Hematopoietic multipotent progenitor cell treated with erythropoietin and hydrocortisone succinate and interleukin-3 and kit ligand, for 15 days (in vitro differentiated cells): ENCODE measurements at regions not wholly inside any gene's neighbourhood (a gene's known extent, or its start where the extent isn't known, plus 50 kb on each side); places are given as distances from the start of the nearest gene placed in this dataset.
"Not testable (repeated sequence)": the region's sequence is repeated elsewhere in the genome, so short reads cannot be mapped to it uniquely, and the experiment has no call there.

Experiments used
- DNase-seq: peaks from one replicate; pipeline ENCODE4 v3.0.0-alpha.2; 2015; ENCODE audit warnings: low spot score

- no peak for DNase-seq
Observed at GRCh38 chr7:125119559-125120115, 190.0 kb upstream of the POT1 start.

GRCh38 chr7:125118444-125118843 is 188.8 kb upstream of the POT1 start:
- DNase-seq, result no peak

DNA sequence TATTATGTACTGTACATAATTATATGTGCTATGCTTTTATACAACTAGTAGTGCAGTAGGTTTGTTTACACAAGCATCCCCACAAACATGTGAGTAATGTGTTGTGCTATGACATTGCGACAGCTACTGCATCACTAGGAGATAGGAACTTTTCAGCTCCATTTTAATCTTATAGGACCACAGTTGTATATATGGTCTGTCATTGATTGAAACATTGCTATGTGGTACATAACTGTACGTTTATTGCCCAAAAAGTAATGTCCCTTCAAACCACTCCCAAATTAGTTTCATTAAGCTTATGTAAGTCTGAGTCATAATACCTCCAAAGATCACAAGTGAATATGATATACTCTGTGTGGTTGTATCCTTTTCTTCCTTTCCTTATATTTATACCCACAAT is 183.2 kb upstream of the POT1 start:
- no peak for DNase-seq

- DNase-seq, result no peak
Observed at GRCh38 chr7:125099519-125099918, 169.9 kb upstream of the POT1 start.

DNA sequence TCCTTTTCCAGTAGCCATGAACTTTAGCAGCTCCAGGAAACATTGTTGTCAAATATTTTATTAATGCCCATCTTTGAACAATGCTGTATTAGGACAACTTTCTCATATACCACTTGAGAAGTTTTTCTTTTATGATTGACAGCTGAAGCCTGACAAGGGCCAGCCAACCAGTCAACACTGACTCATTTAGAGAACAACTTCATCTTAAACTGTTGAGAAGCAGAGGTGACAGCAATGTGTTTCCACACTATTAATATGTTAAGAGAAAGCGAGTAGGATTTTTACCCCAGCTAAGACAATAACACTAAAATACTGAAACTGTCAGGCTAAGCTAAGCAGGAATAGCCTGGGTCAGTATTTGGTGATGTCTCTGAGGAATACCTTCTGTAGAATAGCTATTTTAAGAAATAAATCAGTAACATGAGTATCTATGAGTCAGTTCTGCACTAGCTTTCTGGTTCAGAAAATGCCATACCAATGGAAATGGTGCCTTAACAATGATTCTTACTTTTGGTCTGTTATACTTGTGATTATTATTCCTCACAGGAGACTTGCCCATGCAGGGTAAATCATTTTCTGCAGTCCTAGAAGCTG is 168.8 kb upstream of the POT1 start:
- DNase-seq, result no peak

- DNase-seq, result no peak
Observed at GRCh38 chr7:125090596-125090995, 161.0 kb upstream of the POT1 start.

GRCh38 chr7:125089171-125089570 is 159.5 kb upstream of the POT1 start:
- DNase-seq, result no peak

DNA sequence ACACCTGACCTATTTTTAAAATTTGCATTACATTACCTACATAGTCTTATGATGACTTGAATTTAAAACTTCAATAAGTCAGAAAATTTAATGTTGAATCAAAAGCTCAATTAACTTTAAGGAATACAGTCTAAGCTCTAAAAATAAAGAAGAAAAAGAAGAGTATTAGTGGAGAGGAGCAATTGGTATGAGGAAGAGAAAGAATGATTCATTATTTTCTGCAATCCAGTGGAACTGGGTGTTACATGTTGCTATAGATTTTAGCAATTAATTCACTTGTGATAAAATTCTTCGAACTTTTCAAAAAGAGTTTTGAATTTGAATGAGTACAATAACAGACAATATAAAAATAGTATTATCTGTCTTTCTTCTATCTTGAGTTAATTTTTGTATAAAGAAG is 158.9 kb upstream of the POT1 start:
- DNase-seq, result no peak

DNA sequence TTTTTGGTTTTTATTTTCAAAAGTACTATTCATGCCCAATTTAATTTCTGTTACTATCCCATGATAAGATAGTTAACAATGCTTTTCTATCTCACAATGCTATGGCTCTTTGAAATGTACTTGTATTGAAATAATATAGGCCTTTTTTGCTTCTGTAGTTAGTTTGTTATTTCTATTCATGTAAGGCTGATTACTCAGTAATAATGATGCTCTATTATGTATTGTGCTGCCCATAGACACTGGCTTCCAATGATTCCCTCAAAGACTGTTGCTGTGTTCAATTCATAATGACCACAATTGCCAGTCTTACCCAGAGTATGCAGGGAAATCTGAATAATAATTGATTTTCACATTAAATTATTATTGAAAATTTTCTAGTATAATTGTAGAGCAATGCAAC is 155.5 kb upstream of the POT1 start:
- DNase-seq, result no peak

GRCh38 chr7:125084196-125084595 is 154.6 kb upstream of the POT1 start:
- no peak for DNase-seq

- no peak for DNase-seq
Observed at GRCh38 chr7:125074141-125074540, 144.5 kb upstream of the POT1 start.

DNA sequence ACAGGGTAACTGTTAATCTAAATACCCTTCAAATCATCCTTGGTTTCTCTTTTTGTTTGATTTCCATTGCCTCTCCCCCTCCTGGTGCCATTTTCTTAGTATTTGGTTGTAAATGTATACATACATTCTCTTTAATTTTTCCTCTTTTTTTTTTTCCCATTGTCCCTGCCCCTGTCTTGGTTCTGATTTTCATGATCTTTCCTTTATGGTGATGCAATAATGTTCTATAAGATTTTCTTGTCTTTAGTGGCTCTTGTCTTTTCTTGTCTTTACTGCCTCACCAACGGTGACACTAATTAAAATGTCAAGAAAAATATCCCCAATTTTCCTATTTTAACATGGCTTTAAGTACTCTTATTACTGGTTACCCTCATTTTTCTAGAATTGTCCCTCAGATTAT is 135.9 kb upstream of the POT1 start:
- no peak for DNase-seq

DNA sequence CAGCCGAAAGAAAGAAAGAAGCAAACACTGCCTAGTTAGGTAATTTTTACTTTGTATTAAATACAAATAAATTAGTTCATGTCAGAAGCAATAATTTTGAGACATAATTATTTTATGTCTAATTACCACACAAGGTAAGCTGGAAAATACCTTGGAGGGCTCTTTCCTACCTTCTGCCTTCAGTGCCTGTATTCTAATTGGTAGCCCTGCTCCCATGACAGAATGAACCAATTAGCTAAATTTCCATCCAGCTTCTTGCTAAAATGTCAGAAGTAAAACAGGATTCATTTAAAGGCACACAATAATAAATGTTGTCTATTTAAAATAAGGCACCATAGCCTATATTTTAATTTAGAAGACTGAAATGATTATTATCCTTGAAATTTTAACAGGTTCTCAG is 135.4 kb upstream of the POT1 start:
- DNase-seq, result no peak

- DNase-seq, result no peak
Observed at GRCh38 chr7:125061776-125062397, 132.3 kb upstream of the POT1 start.

- not testable (repeated sequence) for DNase-seq
Observed at GRCh38 chr7:125061083-125061745, 131.6 kb upstream of the POT1 start.

- no peak for DNase-seq
Observed at GRCh38 chr7:125059861-125060456, 130.3 kb upstream of the POT1 start.

DNA sequence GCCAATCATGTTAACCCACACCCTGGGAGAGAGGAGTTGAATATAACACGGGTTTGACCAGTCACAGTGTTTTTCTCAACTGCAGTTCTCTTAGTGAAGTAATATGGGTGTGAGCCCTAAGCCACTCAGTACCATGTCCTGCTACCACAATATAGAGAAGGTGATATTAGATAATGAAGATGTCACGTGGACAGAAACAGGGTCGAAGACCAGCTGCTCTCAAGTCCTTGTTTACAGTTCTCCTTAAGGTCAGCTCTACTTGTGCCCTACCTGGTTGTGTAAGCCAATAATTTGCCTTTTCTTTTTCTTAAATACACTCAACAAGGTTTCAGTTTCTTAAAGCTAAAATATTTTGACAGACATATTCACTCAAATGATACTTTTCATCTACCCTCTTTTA is 128.3 kb upstream of the POT1 start:
- DNase-seq, result no peak

DNA sequence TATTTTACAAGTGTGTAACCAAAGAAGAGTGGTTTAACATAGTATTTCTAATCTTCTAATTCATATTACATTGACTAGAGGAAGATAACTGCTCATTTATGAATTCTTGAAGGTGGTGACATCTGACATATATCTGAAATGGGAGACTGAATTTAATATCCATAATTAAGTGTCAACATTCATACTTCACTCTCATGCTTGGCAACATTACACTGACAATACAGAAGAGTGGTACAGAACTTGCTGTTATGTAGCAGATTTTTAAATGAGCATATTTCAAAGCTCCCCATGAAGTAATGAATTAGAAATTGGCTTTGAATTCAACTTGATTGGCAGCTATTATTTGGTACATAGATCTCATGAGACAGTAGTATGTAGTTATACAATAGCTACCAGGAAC is 125.8 kb upstream of the POT1 start:
- no peak for DNase-seq

- no peak for DNase-seq
Observed at GRCh38 chr7:125046767-125047166, 117.1 kb upstream of the POT1 start.

- DNase-seq, result no peak
Observed at GRCh38 chr7:125033506-125033905, 103.9 kb upstream of the POT1 start.

GRCh38 chr7:125032943-125033342 is 103.3 kb upstream of the POT1 start:
- DNase-seq, result no peak

- DNase-seq, result no peak
Observed at GRCh38 chr7:125030756-125031387, 101.2 kb upstream of the POT1 start.

- no peak for DNase-seq
Observed at GRCh38 chr7:125025620-125026019, 96.0 kb upstream of the POT1 start.
